Fibroblast of skin of abdomen (primary cell): ENCODE measurements at regions not wholly inside any gene's neighbourhood (a gene's known extent, or its start where the extent isn't known, plus 50 kb on each side); places are given as distances from the start of the nearest gene placed in this dataset.
A peak's percentile ranks its signal among the peaks of the same experiment; 100 is the strongest.
"Not testable (repeated sequence)": the region's sequence is repeated elsewhere in the genome, so short reads cannot be mapped to it uniquely, and the experiment has no call there.

ENCODE experiments used
- DNase-seq: peaks from one replicate; pipeline ENCODE4 v3.0.0-alpha.2; 2013

DNA sequence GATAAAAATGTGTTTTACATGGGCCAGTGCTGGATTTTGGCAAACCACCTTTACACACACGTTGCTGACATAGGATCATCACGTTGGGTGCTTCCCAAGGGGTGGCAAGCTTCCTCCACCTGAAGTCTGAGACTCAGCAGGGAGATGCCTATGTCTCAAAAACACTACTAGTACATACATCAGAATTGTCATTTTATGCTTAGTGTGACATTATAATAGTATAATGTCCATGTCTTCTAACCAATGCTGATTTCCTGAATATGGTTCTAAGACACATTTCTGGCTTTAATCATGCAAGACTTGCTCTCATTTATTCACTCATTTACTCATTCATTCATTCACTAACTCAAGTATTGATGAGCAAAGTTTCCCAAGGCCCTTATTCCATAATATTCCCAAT lies 322.3 kb downstream of the LNPK start:
- no peak for DNase-seq

DNA sequence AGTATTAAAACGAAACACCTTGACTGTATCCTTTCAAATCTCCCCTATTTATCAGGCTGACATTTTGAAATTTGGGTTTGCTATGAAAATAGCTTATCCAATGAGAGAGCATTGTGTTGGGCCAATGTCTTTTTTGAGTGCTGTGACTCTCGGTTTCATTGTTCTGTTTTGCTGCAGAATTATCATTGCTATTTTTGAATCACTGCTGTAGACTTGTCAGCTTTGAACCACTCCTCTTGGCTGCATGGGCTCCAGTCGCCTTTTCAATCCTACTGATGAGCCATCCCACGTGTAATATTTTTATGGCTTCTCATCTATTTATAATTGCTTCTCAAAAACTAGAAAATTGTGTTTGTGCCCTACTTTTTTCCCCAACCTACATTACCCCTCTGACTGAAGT lies 322.8 kb downstream of the LNPK start:
- DNase-seq, result no peak

- no peak for DNase-seq
These were observed 324.2 kb downstream of the LNPK start for GRCh38 chr2:175677880-175678279.

DNA sequence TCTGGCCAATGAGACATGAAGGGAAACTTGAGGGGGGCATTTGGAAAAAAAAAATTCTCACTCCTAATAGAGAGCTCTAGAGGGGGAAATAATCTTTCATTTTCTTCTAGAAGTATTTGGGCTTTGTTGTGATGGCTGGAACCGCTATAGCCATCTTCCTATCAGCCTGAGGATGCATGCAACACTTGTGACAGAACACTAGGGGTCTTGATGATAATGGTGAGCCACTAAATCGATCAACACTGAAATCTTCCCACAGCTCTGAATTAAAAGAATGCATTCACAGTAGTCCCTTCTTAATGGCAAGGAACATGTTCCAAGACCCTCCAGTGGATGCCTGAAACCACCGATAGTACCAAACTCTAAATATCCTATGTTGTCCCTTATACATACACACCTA lies 325.3 kb downstream of the LNPK start:
- DNase-seq, result no peak

- not testable (repeated sequence) for DNase-seq
These were observed 333.3 kb downstream of the LNPK start for GRCh38 chr2:175668804-175669203.

GRCh38 chr2:175662335-175662734 lies 339.7 kb downstream of the LNPK start:
- DNase-seq, result no peak

DNA sequence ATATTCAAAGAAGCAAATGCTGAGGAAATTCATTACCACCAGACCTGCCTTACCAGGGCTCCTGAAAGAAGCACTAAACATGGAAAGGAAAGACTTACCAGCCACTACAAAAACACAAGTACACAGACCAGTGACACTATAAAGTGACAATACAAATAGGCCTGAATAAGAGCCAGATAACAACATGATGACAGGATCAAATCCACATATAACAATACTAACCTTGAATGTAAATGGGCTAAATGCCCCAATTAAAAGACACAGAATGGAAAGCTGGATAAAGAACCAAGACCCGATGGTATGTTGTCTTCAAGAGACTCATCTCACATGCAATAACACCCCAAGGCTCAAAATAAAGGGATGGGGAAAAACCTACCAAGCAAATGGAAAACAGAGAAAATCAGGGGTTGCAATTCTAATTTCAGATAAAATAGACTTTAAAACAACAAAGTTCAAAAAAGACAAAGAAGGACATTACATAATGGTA lies 353.4 kb downstream of the LNPK start:
- no peak for DNase-seq

DNA sequence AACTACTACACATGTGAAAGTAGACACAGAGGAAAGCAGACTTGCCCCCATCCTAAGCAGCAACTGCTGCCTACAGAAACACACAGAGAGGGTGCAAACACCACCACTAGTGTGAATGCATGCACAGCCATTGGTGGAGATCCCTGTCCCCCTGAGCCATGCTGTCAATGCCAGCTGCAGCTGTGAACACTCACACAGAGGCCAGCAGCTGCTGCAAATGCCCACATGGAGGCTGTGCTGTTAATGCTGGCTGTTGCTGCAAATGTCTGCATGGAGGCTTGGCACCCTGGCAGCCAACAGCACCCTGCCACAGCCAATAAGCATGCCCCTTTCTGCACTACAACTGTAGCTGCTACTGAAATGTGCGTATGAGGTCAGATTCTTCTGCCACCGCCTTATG lies 355.0 kb downstream of the LNPK start:
- no peak for DNase-seq

DNA sequence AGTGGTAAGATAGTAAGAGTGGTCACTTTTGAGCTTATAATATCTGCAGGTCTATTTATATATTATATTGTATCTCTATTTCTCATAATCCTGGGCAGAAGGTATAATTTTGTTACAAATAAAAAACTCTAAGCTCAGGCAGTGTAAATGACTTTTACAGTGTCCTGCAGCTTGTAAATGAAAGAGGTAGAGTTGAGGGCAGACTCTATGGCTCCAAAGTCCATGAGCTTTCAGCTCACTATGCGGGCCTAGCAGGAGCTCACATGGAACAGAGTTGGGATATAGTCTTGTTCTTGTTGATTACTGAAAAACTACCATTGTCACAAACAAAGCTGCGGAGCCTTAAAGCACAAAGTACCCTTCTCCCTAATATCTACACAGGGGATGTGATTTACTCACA lies 361.4 kb downstream of the LNPK start:
- no peak for DNase-seq

- no peak for DNase-seq
These were observed 368.8 kb downstream of the LNPK start for GRCh38 chr2:175633227-175633626.

DNA sequence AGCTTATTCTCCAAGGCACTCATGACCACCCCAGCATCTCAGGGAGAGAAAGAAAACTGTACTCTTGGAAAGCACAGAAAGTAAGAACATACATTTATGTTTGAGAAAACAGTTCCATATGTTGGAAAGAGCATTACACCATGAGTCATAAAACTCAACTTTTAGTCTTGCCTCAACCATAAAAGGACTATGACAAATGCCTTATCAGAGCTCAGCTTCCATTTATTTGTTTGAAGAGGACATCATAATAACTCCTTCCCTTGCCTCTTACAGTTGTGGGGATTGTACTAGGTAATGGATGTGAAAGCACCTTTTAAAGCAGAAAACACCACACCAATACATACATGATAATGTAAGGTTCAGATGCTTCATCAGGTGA lies 370.8 kb downstream of the LNPK start:
- peak; percentile 52 for DNase-seq

GRCh38 chr2:175630280-175631244 lies 371.5 kb downstream of the LNPK start:
- no peak for DNase-seq

GRCh38 chr2:175628243-175628642 lies 373.8 kb downstream of the LNPK start:
- DNase-seq, result no peak

DNA sequence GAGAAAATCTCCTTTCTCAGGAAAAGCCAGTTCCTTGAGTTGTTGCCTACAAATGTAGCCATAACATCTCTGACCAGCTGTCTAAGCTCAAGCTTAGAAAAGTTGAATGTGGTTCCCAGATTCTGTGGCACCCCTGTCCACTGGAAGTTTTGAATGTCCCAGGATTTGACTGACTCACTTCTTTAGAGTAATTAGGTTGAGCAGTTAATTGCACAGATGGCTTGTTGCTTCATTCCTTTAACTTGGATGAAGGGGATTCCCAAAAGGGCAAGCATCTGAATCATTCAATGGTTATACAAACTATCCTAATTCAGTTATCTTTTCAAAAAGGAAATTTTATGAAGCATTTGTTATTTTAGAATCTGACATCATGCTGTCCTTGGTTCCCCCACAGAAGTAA lies 374.7 kb downstream of the LNPK start:
- DNase-seq, result peak; percentile 57

GRCh38 chr2:175626796-175627195 lies 375.3 kb downstream of the LNPK start:
- no peak for DNase-seq

GRCh38 chr2:175624785-175625184 lies 377.3 kb downstream of the LNPK start:
- DNase-seq, result no peak

- no peak for DNase-seq
These were observed 377.8 kb downstream of the LNPK start for GRCh38 chr2:175624211-175624761.

GRCh38 chr2:175621821-175622220 lies 380.2 kb downstream of the LNPK start:
- DNase-seq, result no peak

DNA sequence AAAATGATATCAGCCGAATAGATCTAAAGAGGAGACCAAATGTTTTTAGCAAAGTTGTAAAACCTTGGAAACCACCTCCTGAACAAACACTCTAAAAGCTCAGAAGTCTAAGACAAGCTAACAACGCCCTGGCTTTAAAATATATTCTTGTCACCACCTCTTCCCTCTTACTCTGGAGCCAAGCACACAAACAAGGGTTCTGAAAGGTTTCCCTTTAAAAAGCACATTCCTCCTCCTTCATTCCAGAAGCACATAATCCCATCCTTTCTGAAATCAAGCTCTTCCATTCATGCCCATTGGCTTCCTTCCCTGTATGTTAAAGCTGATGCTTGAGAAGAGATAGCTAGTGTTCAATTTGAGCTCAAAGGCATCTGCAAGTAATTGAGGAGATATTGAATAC lies 382.0 kb downstream of the LNPK start:
- DNase-seq, result no peak

- DNase-seq, result no peak
These were observed 382.7 kb downstream of the LNPK start for GRCh38 chr2:175619179-175620045.

GRCh38 chr2:175612280-175612679 lies 389.8 kb downstream of the LNPK start:
- no peak for DNase-seq

DNA sequence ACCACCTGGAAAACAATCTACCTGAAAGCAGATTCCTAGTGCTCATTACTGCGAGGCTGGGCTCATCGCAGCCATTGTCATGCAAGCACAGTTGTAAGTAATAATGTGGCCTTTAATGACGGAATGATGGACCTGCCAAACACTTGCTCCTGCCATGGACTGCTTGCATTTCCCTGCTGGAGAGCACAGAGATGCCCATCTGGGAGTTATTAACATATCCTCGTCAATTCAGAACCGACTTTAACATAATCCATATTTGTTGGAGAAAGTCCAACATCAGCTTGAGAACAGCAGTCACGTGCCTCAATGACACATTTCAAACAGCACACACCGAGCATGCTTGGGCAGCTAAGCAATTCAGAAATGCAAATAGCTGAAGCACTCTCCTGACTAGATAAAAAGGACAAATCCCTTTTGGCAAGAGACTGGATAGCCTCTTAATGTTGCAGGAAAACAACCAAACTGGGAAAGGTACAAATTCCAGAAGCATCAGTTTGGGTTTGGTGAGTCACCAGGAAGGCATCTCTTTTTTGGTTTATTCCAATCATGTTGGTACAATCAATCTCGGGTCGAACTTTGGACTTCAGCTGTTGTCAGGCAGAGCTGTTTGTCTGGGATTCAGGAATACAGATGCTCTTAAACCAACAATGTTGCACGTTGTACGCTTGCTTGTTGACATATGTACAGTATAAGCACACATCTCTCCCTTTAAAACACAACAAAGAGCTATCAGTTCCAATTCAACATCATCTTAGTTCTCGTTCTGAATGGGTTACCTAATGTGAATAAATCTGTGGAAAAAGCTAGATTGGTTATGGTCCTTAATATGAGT lies 395.8 kb downstream of the LNPK start:
- DNase-seq, result peak; percentile 84
